ENCODE measurements at regions not wholly inside any gene's neighbourhood (a gene's known extent, or its start where the extent isn't known, plus 50 kb on each side); places are given as distances from the start of the nearest gene placed in this dataset.

GRCh38 chr1:82330330-82330729, 529.6 kb downstream of the ADGRL2 start:
- TF ChIP-seq POLR2A (IDR thresholded peaks at IDR 0.05; ENCODE audit: low read depth, low read length) = no peak
- no peak for TF ChIP-seq POLR2AphosphoS5 (IDR thresholded peaks at IDR 0.05; ENCODE audit: low read depth, low read length)
